HCT116 (cell line): ENCODE measurements at regions not wholly inside any gene's neighbourhood (a gene's known extent, or its start where the extent isn't known, plus 50 kb on each side); places are given as distances from the start of the nearest gene placed in this dataset.

Source experiments
- ATAC-seq: fragments of 200-7000 bp; cut with Tn5 transposase; 2 replicates; pipeline ENCODE4 v1.9.1; 2020; ENCODE audit warnings: mild to moderate bottlenecking, moderate library complexity
- BruUV-seq: library from RNA; stranded (reverse); fragments of 400-500 nt; replicated peaks from 2 replicates; lab custom pipeline; 2021; lab: Mats Ljungman, UMichigan
- CTCF ChIA-PET: fragments of 300-600 bp; sonication (Branson Sonifier 250); formaldehyde crosslinking; loops from one replicate; lab custom pipeline; 2021; ENCODE audit warnings: antibody characterized with exemption; lab: Charles Lee
- POLR2A ChIA-PET: fragments of 300-600, 350-600 bp; sonication (Branson Sonifier 250); formaldehyde crosslinking; loops from one replicate; lab custom pipeline; 2021; ENCODE audit warnings: antibody characterized with exemption; lab: Charles Lee
- RAD21 ChIA-PET, 2 experiments: fragments of 300-600 bp; sonication (Branson Sonifier 250); formaldehyde crosslinking; loops; one replicate each; lab custom pipeline; 2023; ENCODE audit warnings: low total read pairs in 2 of 2; ENCODE audit not compliant: uncharacterized antibody in 2 of 2, unreplicated experiment in 2 of 2, low non-redundant PET in 1 of 2; lab: Charles Lee
- DNase-seq: peaks from one replicate; pipeline ENCODE4 v3.0.0-alpha.2; 2010; ENCODE audit warnings: low read depth, low spot score
- H2AFZ ChIP-seq: fragments of 200-600 bp; shearing (Covaris generic), sonication (generic); 2 replicates; pipeline ENCODE4 v1.6.1; 2017; ENCODE audit warnings: low read depth, mixed run types, mixed read lengths, antibody characterized with exemption, low read length; ENCODE audit not compliant: poor library complexity, severe bottlenecking
- H3K27ac ChIP-seq: 2 replicates; pipeline ENCODE4 v1.5.1; 2012; ENCODE audit warnings: low read depth, low read length
- H3K27me3 ChIP-seq: fragments of 200-600 bp; sonication (generic); 2 replicates; pipeline ENCODE4 v1.6.1; 2016; ENCODE audit warnings: mixed run types, low read length, mixed read lengths; ENCODE audit not compliant: insufficient read depth
- H3K36me3 ChIP-seq, 2 experiments: fragments of 200-500 bp in 1 of 2; fragments of 200-600 bp in 1 of 2; sonication (Bioruptor generic) in 1 of 2; sonication (generic) in 1 of 2; 2 replicates each; pipeline versions ENCODE4 v1.5.1 to v1.6.1; 2014 to 2016; ENCODE audit warnings: low read length in 2 of 2, inconsistent platforms in 1 of 2, mixed read lengths in 1 of 2, mixed run types in 1 of 2; ENCODE audit not compliant: insufficient read depth in 2 of 2, control insufficient read depth in 1 of 2
- H3K4me1 ChIP-seq, 2 experiments: fragments of 200-600 bp in 1 of 2; sonication (generic) in 1 of 2; 2 replicates each; pipeline versions ENCODE4 v1.5.1 to v1.6.1; 2012 to 2017; ENCODE audit warnings: low read length in 2 of 2, inconsistent platforms in 1 of 2, mild to moderate bottlenecking in 1 of 2, mixed read lengths in 1 of 2, mixed run types in 1 of 2, moderate library complexity in 1 of 2; ENCODE audit not compliant: insufficient read depth in 2 of 2, control insufficient read depth in 1 of 2
- H3K4me2 ChIP-seq: fragments of 200-600 bp; sonication (generic); 2 replicates; pipeline ENCODE4 v1.6.1; 2017; ENCODE audit warnings: mixed run types, low read length, mixed read lengths
- H3K4me3 ChIP-seq, 2 experiments: fragments of 200-600 bp in 1 of 2; sonication (generic) in 1 of 2; replicated peaks in 1 of 2; 2 replicates each; pipeline ENCODE4 v1.5.1; 2011 to 2016; ENCODE audit warnings: low read length in 2 of 2, control low read depth in 1 of 2, low read depth in 1 of 2, mild to moderate bottlenecking in 1 of 2, mixed read lengths in 1 of 2, mixed run types in 1 of 2
- H3K79me2 ChIP-seq: fragments of 200-600 bp; sonication (generic); 2 replicates; pipeline ENCODE4 v1.6.1; 2017; ENCODE audit warnings: mild to moderate bottlenecking, mixed run types, low read length, moderate library complexity, mixed read lengths; ENCODE audit not compliant: insufficient read depth
- H3K9ac ChIP-seq: fragments of 200-600 bp; sonication (generic); 2 replicates; pipeline ENCODE4 v1.6.1; 2016; ENCODE audit warnings: low read length, mixed read lengths
- H3K9me2 ChIP-seq: fragments of 200-600 bp; sonication (generic), shearing (Covaris generic); 2 replicates; pipeline ENCODE4 v1.6.1; 2017; ENCODE audit warnings: mixed run types, mild to moderate bottlenecking, moderate library complexity; ENCODE audit not compliant: insufficient read depth
- H3K9me3 ChIP-seq, 2 experiments: fragments of 200-500 bp in 1 of 2; fragments of 200-600 bp in 1 of 2; sonication (Bioruptor generic) in 1 of 2; sonication (generic) in 1 of 2; 2 replicates each; pipeline ENCODE4 v1.6.1; 2014 to 2017; ENCODE audit warnings: low read length in 2 of 2, mixed read lengths in 2 of 2, inconsistent platforms in 1 of 2, low read depth in 1 of 2, mild to moderate bottlenecking in 1 of 2, mixed run types in 1 of 2, moderate library complexity in 1 of 2; ENCODE audit not compliant: control insufficient read depth in 1 of 2, insufficient read depth in 1 of 2
- H4K20me1 ChIP-seq: fragments of 200-600 bp; sonication (generic), shearing (Covaris generic); 2 replicates; pipeline ENCODE4 v1.6.1; 2017; ENCODE audit warnings: mixed run types, mild to moderate bottlenecking, moderate library complexity; ENCODE audit not compliant: insufficient read depth
- CEBPB ChIP-seq: IDR thresholded peaks from 2 replicates; pipeline ENCODE4 v1.6.1; 2012; ENCODE audit warnings: low read depth
- EZH2 ChIP-seq: fragments of 200-600 bp; sonication (generic); IDR thresholded peaks from 2 replicates; pipeline ENCODE4 v1.6.1; 2017; ENCODE audit warnings: antibody characterized with exemption, mixed run types
- POLR2A ChIP-seq: IDR thresholded peaks from 2 replicates; pipeline ENCODE4 v1.7.0; 2011; ENCODE audit warnings: borderline replicate concordance; ENCODE audit not compliant: insufficient read depth, insufficient read length; ENCODE audit errors: extremely low read depth
- SIN3A ChIP-seq: IDR thresholded peaks from 2 replicates; pipeline ENCODE4 v1.6.1; 2012; ENCODE audit warnings: low read depth
- TCF7L2 ChIP-seq: IDR thresholded peaks from 2 replicates; pipeline ENCODE4 v1.7.0; 2011; ENCODE audit warnings: borderline replicate concordance, inconsistent platforms; ENCODE audit not compliant: insufficient read depth, insufficient read length; ENCODE audit errors: extremely low read depth
- intact Hi-C: fragments of 100-400 bp; cut with micrococcal nuclease; formaldehyde crosslinking; loops from 2 replicates; pipeline ENCODE4 v1.10.0; 2022
- TF ChIP-seq, protein P1 (sequence below): IDR thresholded peaks from 2 replicates; pipeline ENCODE4 v1.6.1; 2012
- TF ChIP-seq, protein P2 (sequence below): IDR thresholded peaks from 2 replicates; pipeline ENCODE4 v1.6.1; 2011; ENCODE audit warnings: mild to moderate bottlenecking, low read length, moderate library complexity; ENCODE audit not compliant: insufficient replicate concordance; ENCODE audit errors: extremely low read depth

DNA sequence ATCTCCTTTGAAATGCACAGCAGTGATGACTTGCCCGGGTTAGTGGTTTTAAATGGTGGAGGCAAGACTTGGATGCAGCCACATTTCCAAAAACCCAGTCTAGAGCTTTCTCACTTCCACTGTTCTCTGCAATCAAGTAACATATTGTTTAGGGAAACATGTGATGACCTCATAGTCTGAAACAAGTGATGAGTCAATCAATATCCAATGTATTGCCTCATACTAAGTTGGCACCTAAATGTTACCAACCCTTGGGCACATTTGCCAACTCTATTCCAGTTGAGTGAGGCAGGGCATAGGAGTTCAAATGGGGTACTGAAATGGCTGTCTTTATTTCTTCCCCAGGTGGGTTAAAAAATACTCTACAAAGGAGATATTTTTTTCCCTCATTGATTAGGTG is 1105.4 kb downstream of the VRK1 start:
- H3K36me3 ChIP-seq: no peaks in the 10 kb centered on the region
- no peak for ATAC-seq

DNA sequence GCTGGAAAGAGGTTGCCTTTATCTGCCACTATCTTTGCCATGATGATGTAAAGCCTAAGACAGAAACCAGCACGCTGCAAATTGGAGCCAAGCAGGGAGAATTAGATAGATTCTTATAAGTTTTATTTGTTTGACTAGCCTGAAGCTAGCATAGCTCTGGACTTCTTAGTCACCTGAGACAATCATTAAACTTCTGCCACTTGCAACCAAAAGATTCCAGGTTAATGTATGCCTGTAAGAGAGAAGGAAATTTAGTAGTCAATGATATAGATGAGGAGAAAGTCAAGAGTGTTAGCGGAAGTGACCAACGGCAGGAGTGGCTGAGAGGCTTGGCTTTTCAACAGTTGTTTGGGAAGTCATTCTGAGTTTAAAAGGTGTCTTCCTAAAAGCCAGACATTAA is 1106.6 kb downstream of the VRK1 start:
- Histone ChIP-seq H3K4me1 (no peaks in the 10 kb centered on the region), H3K9ac (no peak overlapping the region), H3K27ac (no peak overlapping the region), H3K4me2 (no peak overlapping the region), H3K9me3 (no peaks in the 10 kb centered on the region), H3K4me3 (no peak overlapping the region), H3K27me3 (no peaks in the 10 kb centered on the region), H3K9me2 (no peaks in the 10 kb centered on the region), H4K20me1 (no peaks in the 10 kb centered on the region), H3K79me2 (no peaks in the 10 kb centered on the region), H3K36me3 (no peaks in the 10 kb centered on the region), H2AFZ (no peak overlapping the region)
- intact Hi-C loops: no loop called here
- ATAC-seq (no peak), DNase-seq (no peak)
- POLR2A ChIA-PET: no interaction called here
- RAD21 ChIA-PET: no interaction called here
- CTCF ChIA-PET: no interaction called here
- no TSS peak for BruUV-seq
- TF ChIP-seq, protein P1, sequence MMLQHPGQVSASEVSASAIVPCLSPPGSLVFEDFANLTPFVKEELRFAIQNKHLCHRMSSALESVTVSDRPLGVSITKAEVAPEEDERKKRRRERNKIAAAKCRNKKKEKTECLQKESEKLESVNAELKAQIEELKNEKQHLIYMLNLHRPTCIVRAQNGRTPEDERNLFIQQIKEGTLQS: no peak
- no peak for TF ChIP-seq POLR2A
- TF ChIP-seq, protein P2, sequence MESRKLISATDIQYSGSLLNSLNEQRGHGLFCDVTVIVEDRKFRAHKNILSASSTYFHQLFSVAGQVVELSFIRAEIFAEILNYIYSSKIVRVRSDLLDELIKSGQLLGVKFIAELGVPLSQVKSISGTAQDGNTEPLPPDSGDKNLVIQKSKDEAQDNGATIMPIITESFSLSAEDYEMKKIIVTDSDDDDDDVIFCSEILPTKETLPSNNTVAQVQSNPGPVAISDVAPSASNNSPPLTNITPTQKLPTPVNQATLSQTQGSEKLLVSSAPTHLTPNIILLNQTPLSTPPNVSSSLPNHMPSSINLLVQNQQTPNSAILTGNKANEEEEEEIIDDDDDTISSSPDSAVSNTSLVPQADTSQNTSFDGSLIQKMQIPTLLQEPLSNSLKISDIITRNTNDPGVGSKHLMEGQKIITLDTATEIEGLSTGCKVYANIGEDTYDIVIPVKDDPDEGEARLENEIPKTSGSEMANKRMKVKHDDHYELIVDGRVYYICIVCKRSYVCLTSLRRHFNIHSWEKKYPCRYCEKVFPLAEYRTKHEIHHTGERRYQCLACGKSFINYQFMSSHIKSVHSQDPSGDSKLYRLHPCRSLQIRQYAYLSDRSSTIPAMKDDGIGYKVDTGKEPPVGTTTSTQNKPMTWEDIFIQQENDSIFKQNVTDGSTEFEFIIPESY: no peak
- TF ChIP-seq EZH2: no peak
- no peak for TF ChIP-seq SIN3A

More for the DNA sequence above, 1105.4 kb downstream of the VRK1 start:
- H3K4me1 ChIP-seq: no peaks in the 10 kb centered on the region
- no peaks in the 10 kb centered on the region for H3K9me3 ChIP-seq
- DNase-seq: no peak
- no peak overlapping the region for H3K9ac ChIP-seq
- TF ChIP-seq TCF7L2 (no peak), CEBPB (no peak)
- ChIA-PET POLR2A (no interaction called here), CTCF (no interaction called here), RAD21 (no interaction called here)
- H3K4me2 ChIP-seq: no peak overlapping the region
- H3K4me3 ChIP-seq: no peak overlapping the region
- no peaks in the 10 kb centered on the region for H4K20me1 ChIP-seq
- no peaks in the 10 kb centered on the region for H3K9me2 ChIP-seq
- H2AFZ ChIP-seq: no peak overlapping the region
- H3K27me3 ChIP-seq: no peaks in the 10 kb centered on the region
- no peak overlapping the region for H3K27ac ChIP-seq
- no peaks in the 10 kb centered on the region for H3K79me2 ChIP-seq
- no TSS peak for BruUV-seq
- intact Hi-C loops: no loop called here
